Smooth muscle cell (in vitro differentiated cells): ENCODE measurements at regions not wholly inside any gene's neighbourhood (a gene's known extent, or its start where the extent isn't known, plus 50 kb on each side); places are given as distances from the start of the nearest gene placed in this dataset.

Experiments
- DNase-seq: peaks from one replicate; lab custom pipeline; 2025; ENCODE audit not compliant: unreplicated experiment; lab: John Stamatoyannopoulos, UW
- H2AFZ ChIP-seq: fragments of 200-600 bp; sonication (generic); 2 replicates; pipeline ENCODE4 v1.6.0; 2016; ENCODE audit warnings: antibody characterized with exemption, low read depth, mild to moderate bottlenecking
- H3F3A ChIP-seq: fragments of 200-600 bp; sonication (generic); 2 replicates; pipeline ENCODE4 v1.6.0; 2017; ENCODE audit warnings: antibody characterized with exemption, low read depth
- H3K27ac ChIP-seq: fragments of 200-600 bp; sonication (generic); 2 replicates; pipeline ENCODE4 v1.5.1; 2016; ENCODE audit warnings: low read depth, mild to moderate bottlenecking
- H3K27me3 ChIP-seq: fragments of 200-600 bp; sonication (generic); 2 replicates; pipeline ENCODE4 v1.6.1; 2016; ENCODE audit warnings: low read depth, mild to moderate bottlenecking
- H3K36me3 ChIP-seq: fragments of 200-600 bp; sonication (generic); 2 replicates; pipeline ENCODE4 v1.5.1; 2016; ENCODE audit warnings: low read depth
- H3K4me1 ChIP-seq: fragments of 200-600 bp; sonication (generic); 2 replicates; pipeline ENCODE4 v1.5.1; 2016; ENCODE audit warnings: low read depth
- H3K4me2 ChIP-seq: fragments of 200-600 bp; sonication (generic); 2 replicates; pipeline ENCODE4 v1.6.0; 2016; ENCODE audit warnings: mild to moderate bottlenecking
- H3K4me3 ChIP-seq: fragments of 200-600 bp; sonication (generic); 2 replicates; pipeline ENCODE4 v1.5.1; 2016; ENCODE audit warnings: mild to moderate bottlenecking
- H3K79me2 ChIP-seq: fragments of 200-600 bp; sonication (generic); 2 replicates; pipeline ENCODE4 v1.6.0; 2016; ENCODE audit warnings: low read depth, mild to moderate bottlenecking
- H3K9ac ChIP-seq: fragments of 200-600 bp; sonication (generic); 2 replicates; pipeline ENCODE4 v1.6.0; 2016; ENCODE audit warnings: low read depth
- H3K9me3 ChIP-seq: fragments of 200-600 bp; sonication (generic); replicated peaks from 2 replicates; pipeline ENCODE4 v1.5.1; 2016; ENCODE audit warnings: low read depth
- H4K20me1 ChIP-seq: fragments of 200-600 bp; sonication (generic); 2 replicates; pipeline ENCODE4 v1.6.0; 2016; ENCODE audit warnings: low read depth
- WGBS: methylation state at CpG from one replicate; pipeline ENCODE4 v1.1.7; 2016; ENCODE audit warnings: low lambda C conversion rate; 5-methylcytosine and 5-hydroxymethylcytosine counted together
- TF ChIP-seq, protein P1 (sequence below): fragments of 200-600 bp; sonication (generic); IDR thresholded peaks from 2 replicates; pipeline ENCODE4 v1.5.1; 2017; ENCODE audit warnings: borderline replicate concordance, mild to moderate bottlenecking, antibody characterized with exemption; ENCODE audit not compliant: insufficient read depth, poor library complexity, severe bottlenecking

DNA sequence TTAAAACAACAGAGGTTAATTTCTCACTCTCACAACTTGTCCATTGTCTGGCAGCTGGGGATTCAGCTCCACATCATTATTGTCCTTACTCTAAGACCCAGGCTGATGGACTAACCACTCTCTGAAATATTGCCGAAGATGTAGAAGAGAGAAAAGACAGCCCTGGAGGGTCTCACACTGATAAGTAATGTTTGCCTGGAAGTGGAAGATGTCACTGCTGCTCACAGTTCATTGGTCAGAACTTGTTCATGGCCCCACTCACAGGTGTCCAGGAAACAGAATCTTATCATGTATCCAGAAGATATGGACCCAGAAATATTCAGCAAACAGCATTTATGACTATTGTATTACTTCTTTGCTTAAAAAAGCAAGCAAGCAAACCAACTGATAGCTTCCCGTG, 62.2 kb upstream of the LPP start:
- Histone ChIP-seq H3K79me2 (no peaks in the 10 kb centered on the region), H3F3A (no peaks in the 10 kb centered on the region), H3K9me3 (no peaks in the 10 kb centered on the region), H3K9ac (no peak overlapping the region), H3K27me3 (no peaks in the 10 kb centered on the region), H3K4me1 (no peaks in the 10 kb centered on the region), H3K27ac (no peak overlapping the region), H4K20me1 (no peaks in the 10 kb centered on the region), H3K36me3 (no peaks in the 10 kb centered on the region), H3K4me3 (no peak overlapping the region), H3K4me2 (no peak overlapping the region), H2AFZ (no peak overlapping the region)
- WGBS = 89% methylated on average over 2 of the region's 2 CpGs
- TF ChIP-seq, protein P1, sequence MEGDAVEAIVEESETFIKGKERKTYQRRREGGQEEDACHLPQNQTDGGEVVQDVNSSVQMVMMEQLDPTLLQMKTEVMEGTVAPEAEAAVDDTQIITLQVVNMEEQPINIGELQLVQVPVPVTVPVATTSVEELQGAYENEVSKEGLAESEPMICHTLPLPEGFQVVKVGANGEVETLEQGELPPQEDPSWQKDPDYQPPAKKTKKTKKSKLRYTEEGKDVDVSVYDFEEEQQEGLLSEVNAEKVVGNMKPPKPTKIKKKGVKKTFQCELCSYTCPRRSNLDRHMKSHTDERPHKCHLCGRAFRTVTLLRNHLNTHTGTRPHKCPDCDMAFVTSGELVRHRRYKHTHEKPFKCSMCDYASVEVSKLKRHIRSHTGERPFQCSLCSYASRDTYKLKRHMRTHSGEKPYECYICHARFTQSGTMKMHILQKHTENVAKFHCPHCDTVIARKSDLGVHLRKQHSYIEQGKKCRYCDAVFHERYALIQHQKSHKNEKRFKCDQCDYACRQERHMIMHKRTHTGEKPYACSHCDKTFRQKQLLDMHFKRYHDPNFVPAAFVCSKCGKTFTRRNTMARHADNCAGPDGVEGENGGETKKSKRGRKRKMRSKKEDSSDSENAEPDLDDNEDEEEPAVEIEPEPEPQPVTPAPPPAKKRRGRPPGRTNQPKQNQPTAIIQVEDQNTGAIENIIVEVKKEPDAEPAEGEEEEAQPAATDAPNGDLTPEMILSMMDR = no peak
- DNase-seq = no peak

DNA sequence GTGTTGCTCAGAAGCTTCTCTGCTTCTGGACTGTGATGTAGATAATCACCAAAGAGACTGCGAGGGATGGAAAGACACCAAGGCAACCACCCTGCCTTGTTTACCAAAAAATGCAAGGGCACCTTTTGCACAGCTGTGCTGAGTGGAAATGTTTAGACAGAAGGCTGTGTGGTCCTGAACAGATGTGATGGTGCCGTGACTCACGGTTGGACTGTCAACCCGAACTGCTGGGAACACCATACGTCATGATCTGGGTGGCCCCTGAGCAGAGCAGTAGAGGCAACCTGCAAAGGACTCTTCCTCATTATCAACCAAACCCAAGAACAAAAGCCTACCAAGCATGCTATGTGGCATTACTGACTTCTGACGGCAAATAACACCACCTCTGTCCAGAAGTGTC, 61.3 kb upstream of the LPP start:
- whole genome bisulfite sequencing = 65% methylated on average over 6 of the region's 6 CpGs
- no peak overlapping the region for H3K27ac ChIP-seq
- no peak overlapping the region for H2AFZ ChIP-seq
- H3K79me2 ChIP-seq = no peaks in the 10 kb centered on the region
- H3F3A ChIP-seq = no peaks in the 10 kb centered on the region
- H3K4me2 ChIP-seq = no peak overlapping the region
- no peaks in the 10 kb centered on the region for H3K9me3 ChIP-seq
- H3K27me3 ChIP-seq = no peaks in the 10 kb centered on the region
- H3K9ac ChIP-seq = no peak overlapping the region
- no peak for DNase-seq
- H3K4me3 ChIP-seq = no peak overlapping the region
- TF ChIP-seq, protein P1 = no peak
- H3K4me1 ChIP-seq = no peaks in the 10 kb centered on the region
- no peaks in the 10 kb centered on the region for H3K36me3 ChIP-seq
- H4K20me1 ChIP-seq = no peaks in the 10 kb centered on the region

DNA sequence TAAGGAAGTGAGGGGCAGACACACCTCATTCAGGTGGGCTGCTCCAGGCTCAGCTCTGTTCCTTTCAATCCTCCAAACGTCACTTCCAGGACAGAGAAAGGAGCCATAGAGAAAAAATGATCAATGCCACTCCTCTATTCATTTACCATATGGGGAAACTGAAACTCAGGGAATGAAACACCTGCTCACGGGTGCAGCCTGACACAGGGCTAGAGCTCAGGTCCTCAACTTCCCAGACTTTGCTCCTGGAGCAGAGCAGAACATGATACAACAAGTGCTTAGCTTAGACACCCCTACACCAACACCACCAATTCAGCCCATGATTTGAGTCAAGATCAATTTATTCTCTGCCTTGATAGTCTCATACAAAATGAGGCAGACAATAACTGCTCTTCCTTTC, 58.5 kb upstream of the LPP start:
- H3K4me1 ChIP-seq = no peaks in the 10 kb centered on the region
- no peak overlapping the region for H3K9ac ChIP-seq
- H2AFZ ChIP-seq = no peak overlapping the region
- H3K9me3 ChIP-seq = no peaks in the 10 kb centered on the region
- TF ChIP-seq, protein P1 = no peak
- no peak for DNase-seq
- H4K20me1 ChIP-seq = no peaks in the 10 kb centered on the region
- H3K4me2 ChIP-seq = no peak overlapping the region
- no peaks in the 10 kb centered on the region for H3K79me2 ChIP-seq
- no peak overlapping the region for H3K27ac ChIP-seq
- WGBS = 85% methylated on average over 2 of the region's 2 CpGs
- no peaks in the 10 kb centered on the region for H3F3A ChIP-seq
- no peak overlapping the region for H3K4me3 ChIP-seq
- H3K27me3 ChIP-seq = no peaks in the 10 kb centered on the region
- H3K36me3 ChIP-seq = no peaks in the 10 kb centered on the region

DNA sequence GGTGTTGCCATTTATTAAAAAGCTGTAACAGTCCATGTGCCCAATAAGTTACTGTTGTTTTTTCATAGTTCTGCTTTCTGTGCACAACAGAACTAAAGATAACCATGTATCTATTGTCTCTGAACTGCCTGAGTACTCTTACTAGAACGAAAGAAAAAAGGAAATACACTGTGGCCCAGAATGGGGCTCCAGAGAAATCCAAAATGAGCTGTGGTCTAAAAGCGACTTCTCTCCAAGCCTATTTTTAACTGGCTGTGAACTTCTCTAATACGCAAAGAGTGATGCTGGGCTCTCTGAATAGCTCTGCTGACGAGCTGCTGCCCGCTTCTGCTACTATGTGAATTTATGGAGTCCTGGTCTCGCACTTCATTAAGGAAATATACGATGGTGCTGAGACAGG, 56.2 kb upstream of the LPP start:
- H3K9me3 ChIP-seq = no peaks in the 10 kb centered on the region
- no peaks in the 10 kb centered on the region for H3F3A ChIP-seq
- no peaks in the 10 kb centered on the region for H3K36me3 ChIP-seq
- H3K27me3 ChIP-seq = no peaks in the 10 kb centered on the region
- no peak for DNase-seq
- H3K79me2 ChIP-seq = no peaks in the 10 kb centered on the region
- H3K4me2 ChIP-seq = no peak overlapping the region
- no peaks in the 10 kb centered on the region for H4K20me1 ChIP-seq
- WGBS = 81% methylated on average over 7 of the region's 7 CpGs
- no peak overlapping the region for H3K9ac ChIP-seq
- H3K4me1 ChIP-seq = no peaks in the 10 kb centered on the region
- no peak overlapping the region for H3K27ac ChIP-seq
- H3K4me3 ChIP-seq = no peak overlapping the region
- no peak overlapping the region for H2AFZ ChIP-seq
- TF ChIP-seq, protein P1 = no peak
